Spinal cord (tissue), 9 donors: ENCODE measurements at regions not wholly inside any gene's neighbourhood (a gene's known extent, or its start where the extent isn't known, plus 50 kb on each side); places are given as distances from the start of the nearest gene placed in this dataset.

Experiments used
- DNase-seq, 6 donors: peaks; one replicate each; pipeline versions ENCODE4 v3.0.0 to v3.0.0-alpha.2; 2013 to 2015; ENCODE audit warnings: low spot score in 6 of 6, low read depth in 4 of 6
- H3K27ac ChIP-seq: one replicate; pipeline ENCODE4 v1.5.1; 2013; ENCODE audit warnings: low read depth, low read length, control low read depth
- H3K27me3 ChIP-seq: one replicate; pipeline ENCODE4 v1.6.1; 2013; ENCODE audit warnings: low read length; ENCODE audit not compliant: control insufficient read depth, insufficient read depth
- H3K36me3 ChIP-seq: one replicate; pipeline ENCODE4 v1.6.1; 2013; ENCODE audit warnings: low read length; ENCODE audit not compliant: control insufficient read depth, insufficient read depth
- H3K4me1 ChIP-seq: one replicate; pipeline ENCODE4 v1.6.1; 2013; ENCODE audit warnings: low read length; ENCODE audit not compliant: control insufficient read depth, insufficient read depth
- H3K4me3 ChIP-seq: one replicate; pipeline ENCODE4 v1.5.1; 2013; ENCODE audit warnings: low read depth, low read length, control low read depth
- H3K9me3 ChIP-seq: one replicate; pipeline ENCODE4 v1.6.1; 2013; ENCODE audit warnings: low read length; ENCODE audit not compliant: control insufficient read depth, insufficient read depth
- WGBS: methylation state at CpG from one replicate; pipeline ENCODE4 v1.1.5; 2013; ENCODE audit warnings: missing lambda C conversion rate; ENCODE audit not compliant: insufficient coverage; 5-methylcytosine and 5-hydroxymethylcytosine counted together
- donor health status: healthy.

DNA sequence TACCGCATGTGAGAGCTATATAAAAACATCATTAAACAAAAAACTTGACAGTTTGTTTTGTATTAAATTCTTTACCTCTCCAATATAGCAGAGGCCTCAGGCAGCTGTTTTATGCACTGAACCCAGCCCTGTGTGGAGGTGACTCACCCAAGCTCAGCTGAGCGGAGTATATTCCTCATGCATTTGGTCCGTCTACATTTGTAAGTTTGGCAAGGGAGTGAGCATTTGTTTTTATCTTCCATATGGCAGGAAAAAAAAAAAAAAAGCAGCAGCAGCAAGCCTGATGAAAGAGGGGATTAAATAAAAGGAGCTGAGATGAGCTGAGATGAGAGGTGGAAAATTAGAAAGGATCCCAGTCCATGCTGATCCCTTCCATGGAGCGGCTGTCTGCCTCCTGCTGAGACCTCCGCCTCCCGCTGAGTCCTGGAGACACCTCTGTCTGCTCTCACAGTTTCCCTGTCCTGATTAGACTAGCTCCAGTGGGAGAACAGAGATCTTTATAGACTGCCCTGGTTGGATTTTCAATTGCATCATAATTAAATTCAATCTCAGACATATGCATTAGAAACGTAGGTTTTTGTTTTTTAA lies 112.0 kb upstream of the CTNND2 start:
- Histone ChIP-seq H3K4me1 (no peaks in the 10 kb centered on the region), H3K27me3 (no peaks in the 10 kb centered on the region), H3K27ac (no peak overlapping the region), H3K9me3 (no peaks in the 10 kb centered on the region), H3K36me3 (no peaks in the 10 kb centered on the region), H3K4me3 (no peak overlapping the region)
- peak in 2 of 6 donors; percentile 49 to 76 for DNase-seq
- WGBS, result 50% methylated on average over 2 of the region's 7 CpGs

- Histone ChIP-seq H3K27ac (no peak overlapping the region), H3K4me3 (no peak overlapping the region), H3K27me3 (no peaks in the 10 kb centered on the region), H3K9me3 (no peaks in the 10 kb centered on the region), H3K36me3 (no peaks in the 10 kb centered on the region), H3K4me1 (no peaks in the 10 kb centered on the region)
- no CpG with 5 or more reads among the region's 1 CpG for WGBS
- peak in 2 of 6 donors; percentile 15 to 55 for DNase-seq
These were observed 109.1 kb upstream of the CTNND2 start for GRCh38 chr5:12013351-12013750.

GRCh38 chr5:12003680-12004079 lies 99.4 kb upstream of the CTNND2 start:
- Histone ChIP-seq H3K36me3 (no peaks in the 10 kb centered on the region), H3K27me3 (no peaks in the 10 kb centered on the region), H3K9me3 (no peaks in the 10 kb centered on the region), H3K4me3 (no peak overlapping the region), H3K27ac (no peak overlapping the region), H3K4me1 (no peaks in the 10 kb centered on the region)
- WGBS, result 83% methylated on average over 2 of the region's 2 CpGs
- no peak for DNase-seq

- Histone ChIP-seq H3K27me3 (no peaks in the 10 kb centered on the region), H3K4me1 (no peaks in the 10 kb centered on the region), H3K36me3 (no peaks in the 10 kb centered on the region), H3K4me3 (no peak overlapping the region), H3K27ac (no peak overlapping the region), H3K9me3 (no peaks in the 10 kb centered on the region)
- DNase-seq, result no peak
These were observed 94.2 kb upstream of the CTNND2 start for GRCh38 chr5:11998397-11998796.

DNA sequence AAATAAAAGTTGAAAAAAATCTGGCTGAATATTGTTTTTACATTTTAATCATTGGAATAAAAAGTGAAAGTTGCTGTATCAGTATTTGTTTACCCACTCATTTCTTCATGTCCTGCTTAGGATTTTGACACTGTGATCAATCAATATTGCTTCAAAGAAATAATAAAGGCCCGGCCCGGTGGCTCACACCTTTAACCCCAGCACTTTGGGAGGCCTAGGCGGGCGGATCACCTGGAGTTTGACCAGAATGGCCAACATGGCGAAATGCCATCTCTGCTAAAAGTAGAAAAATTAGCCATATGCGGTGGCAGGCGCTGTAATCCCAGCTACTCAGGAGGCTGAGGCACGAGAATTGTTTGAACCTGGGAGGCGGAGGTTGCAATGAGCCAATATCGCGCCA lies 93.7 kb upstream of the CTNND2 start:
- Histone ChIP-seq H3K4me1 (no peaks in the 10 kb centered on the region), H3K4me3 (no peak overlapping the region), H3K9me3 (no peaks in the 10 kb centered on the region), H3K27ac (no peak overlapping the region), H3K27me3 (no peaks in the 10 kb centered on the region), H3K36me3 (no peaks in the 10 kb centered on the region)
- 96% methylated on average over 9 of the region's 11 CpGs for WGBS
- no peak for DNase-seq

DNA sequence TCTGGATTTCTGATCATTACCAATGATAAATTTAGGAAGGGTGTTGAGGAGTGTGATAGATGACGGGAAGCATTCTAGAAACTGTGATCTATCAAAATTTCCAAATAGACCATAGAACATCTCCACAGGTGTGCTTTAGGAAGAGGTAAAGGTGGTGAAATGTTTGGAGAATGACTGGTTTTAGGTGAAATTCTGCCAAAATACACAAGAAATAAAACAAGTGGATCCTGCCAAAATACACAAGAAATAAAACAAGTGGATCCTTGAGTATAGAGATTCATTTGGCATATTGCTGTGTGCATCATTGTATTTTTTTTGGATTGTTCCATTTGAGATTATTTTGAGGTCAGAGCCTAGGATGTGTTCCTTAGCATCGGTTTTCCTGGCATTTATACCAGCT lies 88.3 kb upstream of the CTNND2 start:
- no peak for DNase-seq
- H3K27me3 ChIP-seq, result no peaks in the 10 kb centered on the region
- H3K9me3 ChIP-seq, result no peaks in the 10 kb centered on the region
- no peak overlapping the region for H3K27ac ChIP-seq
- no peaks in the 10 kb centered on the region for H3K4me1 ChIP-seq
- no peaks in the 10 kb centered on the region for H3K36me3 ChIP-seq
- WGBS, result no CpG with 5 or more reads among the region's 2 CpGs
- H3K4me3 ChIP-seq, result no peak overlapping the region

DNA sequence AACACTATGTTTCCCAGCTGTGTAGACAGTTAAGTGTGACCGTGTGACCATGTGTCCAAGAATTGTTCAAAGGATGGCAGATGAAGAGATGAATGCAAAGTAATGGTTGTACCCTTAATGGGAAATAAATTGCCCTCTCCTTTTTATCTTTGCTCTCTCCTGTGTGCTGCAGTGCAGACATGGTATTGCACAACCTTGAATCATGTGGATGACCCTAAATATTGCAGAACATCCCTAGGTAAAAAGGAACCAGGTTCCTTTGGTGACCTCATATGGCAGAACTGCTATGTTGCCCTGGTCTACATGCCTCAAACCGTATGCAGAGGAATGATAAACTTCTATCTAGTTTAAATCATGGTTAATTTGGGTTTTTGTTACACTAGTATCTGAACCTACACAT lies 81.7 kb upstream of the CTNND2 start:
- Histone ChIP-seq H3K36me3 (no peaks in the 10 kb centered on the region), H3K27ac (no peak overlapping the region), H3K4me1 (no peaks in the 10 kb centered on the region), H3K4me3 (no peak overlapping the region), H3K9me3 (no peaks in the 10 kb centered on the region), H3K27me3 (no peaks in the 10 kb centered on the region)
- WGBS, result no CpG with 5 or more reads among the region's 2 CpGs
- no peak for DNase-seq

GRCh38 chr5:11984196-11984595 lies 80.0 kb upstream of the CTNND2 start:
- DNase-seq, result peak in 1 of 6 donors; percentile 77
- WGBS, result 100% methylated on average over 1 of the region's 1 CpG
- H3K27ac ChIP-seq, result no peak overlapping the region

GRCh38 chr5:11981986-11982385 lies 77.7 kb upstream of the CTNND2 start:
- H3K4me1 ChIP-seq, result no peaks in the 10 kb centered on the region
- H3K27ac ChIP-seq, result no peak overlapping the region
- no peaks in the 10 kb centered on the region for H3K27me3 ChIP-seq
- no peaks in the 10 kb centered on the region for H3K9me3 ChIP-seq
- H3K36me3 ChIP-seq, result no peaks in the 10 kb centered on the region
- no peak overlapping the region for H3K4me3 ChIP-seq
- 100% methylated on average over 1 of the region's 3 CpGs for WGBS
- no peak for DNase-seq

More at GRCh38 chr5:11984196-11984595, 80.0 kb upstream of the CTNND2 start:
- H3K4me3 ChIP-seq, result no peak overlapping the region
- no peaks in the 10 kb centered on the region for H3K9me3 ChIP-seq
- H3K27me3 ChIP-seq, result no peaks in the 10 kb centered on the region
- H3K36me3 ChIP-seq, result no peaks in the 10 kb centered on the region
- no peaks in the 10 kb centered on the region for H3K4me1 ChIP-seq

- no CpG with 5 or more reads among the region's 2 CpGs for WGBS
- Histone ChIP-seq H3K9me3 (no peaks in the 10 kb centered on the region), H3K36me3 (no peaks in the 10 kb centered on the region), H3K4me3 (no peak overlapping the region), H3K4me1 (no peaks in the 10 kb centered on the region), H3K27me3 (no peaks in the 10 kb centered on the region), H3K27ac (no peak overlapping the region)
- no peak for DNase-seq
These were observed 73.7 kb upstream of the CTNND2 start for GRCh38 chr5:11977904-11978303.
